GM18867 (cell line): ENCODE measurements at regions not wholly inside any gene's neighbourhood (a gene's known extent, or its start where the extent isn't known, plus 50 kb on each side); places are given as distances from the start of the nearest gene placed in this dataset.

Experiments
- ATAC-seq: cut with Tn5 transposase; IDR thresholded peaks from one replicate; pipeline ENCODE4 v1.9.1; 2021; ENCODE audit warnings: mild to moderate bottlenecking, moderate library complexity; ENCODE audit not compliant: unreplicated experiment

- ATAC-seq, result no peak
These were observed 274.9 kb downstream of the HAPSTR1 start for GRCh38 chr16:9366048-9366969.

DNA sequence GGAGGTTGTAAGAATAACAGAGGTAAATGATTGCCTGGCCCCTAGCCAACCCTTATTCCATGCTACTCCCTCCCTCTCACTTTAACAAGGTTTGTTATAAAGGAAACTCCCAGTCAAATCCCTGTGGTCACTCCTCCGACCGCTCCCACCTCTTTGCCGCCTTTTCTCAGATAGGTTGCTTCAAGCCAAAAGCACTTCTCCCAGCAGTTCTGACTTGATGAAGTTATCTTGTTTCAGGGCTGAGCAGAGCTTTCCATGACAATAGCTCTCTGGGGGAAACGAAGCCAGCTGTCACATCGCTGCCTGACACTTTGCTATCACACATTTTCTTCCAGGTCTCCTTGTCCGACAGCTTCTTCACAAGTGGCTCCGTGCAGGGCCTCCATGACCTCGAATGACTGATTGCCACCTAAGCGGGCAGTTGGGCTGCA is 278.6 kb downstream of the HAPSTR1 start:
- no peak for ATAC-seq

GRCh38 chr16:9371713-9372448 is 280.4 kb downstream of the HAPSTR1 start:
- ATAC-seq, result no peak

DNA sequence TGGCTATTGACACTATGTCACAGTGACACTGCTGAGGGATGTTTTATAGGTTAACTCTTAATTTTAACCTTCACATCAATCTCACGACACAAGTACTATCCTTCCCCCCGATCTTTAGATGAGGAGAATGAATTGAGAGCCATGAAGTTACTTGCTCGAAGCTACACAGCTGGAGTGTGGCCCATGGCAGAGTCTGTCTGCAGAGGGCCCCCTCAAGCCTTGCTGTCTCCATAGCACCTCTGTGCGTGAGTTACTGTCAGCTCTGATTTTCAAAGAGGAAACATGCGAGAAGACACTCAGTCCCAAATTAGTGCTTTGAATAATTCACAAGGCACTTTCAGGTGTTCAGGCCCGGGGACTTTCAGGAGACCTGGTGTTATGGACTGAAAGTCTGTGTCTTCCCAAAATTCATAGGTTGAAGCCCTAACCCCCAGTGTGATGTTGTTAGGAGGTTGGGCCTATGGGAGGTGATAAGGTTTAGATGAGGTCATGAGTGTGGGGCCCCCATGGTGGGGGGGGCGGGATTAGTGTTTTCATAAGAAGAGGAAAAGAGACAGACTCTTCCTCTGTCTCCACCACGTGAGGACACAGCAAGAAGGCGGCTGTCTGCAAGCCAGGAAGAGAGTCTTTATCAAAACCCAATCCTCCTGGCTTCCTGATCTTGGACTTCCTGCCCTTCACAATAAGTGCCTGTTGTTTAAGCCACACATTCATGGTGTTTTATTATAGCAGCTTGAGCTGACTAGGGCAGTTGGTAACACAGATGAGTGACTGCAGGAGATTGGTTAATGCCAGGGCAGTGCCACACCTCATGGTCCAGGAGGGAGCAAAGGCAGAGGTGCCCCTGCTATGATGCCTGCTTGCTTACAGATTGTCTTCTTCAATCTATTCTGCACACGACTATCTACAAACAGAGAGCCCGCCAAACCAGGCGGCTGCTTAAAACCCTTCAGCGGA is 281.8 kb downstream of the HAPSTR1 start:
- no peak for ATAC-seq

GRCh38 chr16:9374061-9374460 is 282.6 kb downstream of the HAPSTR1 start:
- ATAC-seq, result no peak

DNA sequence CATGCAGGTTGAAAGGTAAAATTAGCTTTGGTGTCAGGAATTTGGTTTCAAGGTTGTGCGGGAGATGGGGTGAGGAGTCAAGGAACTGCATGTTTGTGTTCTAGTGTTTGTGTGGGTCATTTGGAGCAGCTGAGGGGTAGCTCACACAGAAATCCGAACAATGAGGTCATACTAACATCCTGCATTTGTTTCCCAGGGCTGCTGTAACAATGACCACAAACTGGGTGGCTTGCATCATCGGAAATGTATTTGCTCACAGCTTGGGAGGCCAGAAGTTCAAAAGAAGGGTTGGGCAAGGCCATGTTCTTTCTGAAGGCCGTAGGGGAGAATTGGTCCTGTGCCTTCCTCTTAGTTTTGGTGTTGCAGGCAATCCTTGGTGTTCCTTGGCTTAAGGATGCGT is 287.4 kb downstream of the HAPSTR1 start:
- no peak for ATAC-seq

- no peak for ATAC-seq
These were observed 288.8 kb downstream of the HAPSTR1 start for GRCh38 chr16:9380221-9380620.

DNA sequence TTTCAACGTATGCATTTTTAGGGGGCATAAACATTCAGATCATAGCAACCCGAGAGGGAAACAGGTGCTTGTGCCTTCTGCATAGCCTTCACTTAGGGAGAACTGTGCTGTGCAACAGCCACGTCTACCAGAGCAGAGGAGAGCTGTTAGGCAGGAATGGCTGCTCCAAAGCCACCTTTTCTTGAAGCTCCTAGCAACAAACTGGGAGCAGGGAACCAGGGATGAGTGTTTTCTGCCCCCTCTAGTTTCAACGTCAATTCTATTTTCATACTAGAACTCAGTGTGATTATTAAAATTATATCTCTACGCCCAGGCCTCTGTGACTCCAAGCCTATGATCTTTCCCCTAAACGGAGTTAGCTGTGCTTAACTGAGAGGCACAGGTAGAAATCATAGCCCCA is 290.0 kb downstream of the HAPSTR1 start:
- ATAC-seq, result no peak

- no peak for ATAC-seq
These were observed 290.5 kb downstream of the HAPSTR1 start for GRCh38 chr16:9381905-9382304.

GRCh38 chr16:9383281-9383680 is 291.8 kb downstream of the HAPSTR1 start:
- no peak for ATAC-seq

DNA sequence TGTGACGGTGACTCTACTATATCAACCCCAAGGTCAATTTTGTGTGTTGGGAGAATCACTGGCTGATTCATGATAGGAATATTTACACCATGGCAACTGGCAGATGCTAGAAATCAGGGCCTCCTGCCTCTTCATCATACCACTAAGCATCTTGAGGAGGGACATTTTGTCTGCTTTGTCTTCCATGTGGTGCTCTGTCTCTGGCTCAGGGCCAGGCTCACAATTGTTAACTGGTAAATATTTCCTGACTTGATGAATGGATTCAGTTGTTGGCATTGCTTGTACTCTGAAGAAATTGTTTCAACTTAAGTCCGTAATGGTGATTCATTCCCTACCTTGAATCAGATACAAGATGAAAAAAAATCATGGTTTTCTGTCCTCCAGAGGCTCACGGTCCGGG is 292.7 kb downstream of the HAPSTR1 start:
- no peak for ATAC-seq

DNA sequence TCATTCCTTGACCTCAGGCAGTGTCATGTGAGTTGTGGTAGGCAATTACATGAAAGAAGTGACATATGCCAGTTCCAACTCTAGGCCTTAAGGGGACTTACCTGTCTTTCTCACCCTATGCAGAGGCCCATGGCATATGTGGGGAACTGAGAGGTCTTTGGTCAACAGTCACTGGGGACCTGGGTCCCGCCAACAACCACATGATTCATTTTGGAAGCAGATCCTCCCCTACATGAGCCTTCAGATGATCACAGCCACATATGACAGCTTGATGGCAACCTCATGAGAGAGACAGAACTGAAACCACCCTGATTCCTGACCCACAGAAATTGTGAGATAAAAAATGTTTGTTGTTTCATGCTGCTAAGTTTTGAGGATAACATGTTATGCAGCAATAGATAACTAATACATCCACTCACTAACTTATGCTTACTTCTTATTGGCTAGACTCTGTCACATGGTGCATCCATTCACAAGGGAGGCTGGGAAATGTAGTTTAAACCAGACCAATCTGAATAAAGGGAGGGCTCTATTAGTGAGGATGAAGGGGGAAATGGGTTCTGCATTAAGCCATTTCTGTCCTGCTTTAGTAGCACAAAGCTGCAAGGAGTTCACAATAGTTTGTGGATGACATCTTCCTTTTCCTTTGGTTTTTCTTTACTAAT is 298.2 kb downstream of the HAPSTR1 start:
- ATAC-seq, result no peak

- ATAC-seq, result no peak
These were observed 301.5 kb downstream of the HAPSTR1 start for GRCh38 chr16:9392956-9393355.

DNA sequence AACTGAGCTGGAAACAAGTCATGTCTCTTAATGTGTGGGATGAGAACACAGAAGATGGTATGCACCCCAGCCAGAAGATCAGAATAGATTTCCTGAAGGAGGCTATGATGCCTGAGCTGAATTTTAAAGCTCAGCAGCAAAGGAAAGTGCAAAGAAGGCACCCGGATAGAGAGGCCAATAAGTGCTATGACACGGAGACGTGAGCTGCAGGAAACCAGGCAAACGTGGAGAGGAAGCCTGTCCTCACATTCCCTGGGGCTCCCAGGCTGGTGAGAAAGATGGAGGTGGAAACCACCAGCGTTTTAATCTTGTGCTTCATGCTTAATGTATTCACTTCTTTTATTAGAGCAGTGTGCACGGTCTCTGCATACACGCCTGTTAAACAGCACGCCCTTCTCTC is 302.1 kb downstream of the HAPSTR1 start:
- no peak for ATAC-seq

- no peak for ATAC-seq
These were observed 304.5 kb downstream of the HAPSTR1 start for GRCh38 chr16:9395958-9396359.

- no peak for ATAC-seq
These were observed 308.1 kb downstream of the HAPSTR1 start for GRCh38 chr16:9399573-9399972.

DNA sequence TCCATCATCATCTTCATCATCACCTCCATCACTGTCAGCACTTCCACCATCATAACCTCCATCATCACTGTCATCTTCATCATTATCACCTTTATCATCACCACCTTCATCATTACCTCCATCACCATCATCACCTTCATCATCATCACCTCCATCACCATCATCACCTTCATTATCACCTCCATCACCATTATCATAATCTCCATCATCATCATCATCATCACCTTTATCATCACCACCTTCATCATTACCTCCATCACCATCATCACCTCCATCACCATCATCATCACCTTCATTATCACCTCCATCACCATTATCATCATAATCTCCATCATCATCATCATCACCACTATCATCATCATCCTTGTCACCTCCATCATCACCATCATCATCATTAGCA is 309.7 kb downstream of the HAPSTR1 start:
- ATAC-seq, result no peak

DNA sequence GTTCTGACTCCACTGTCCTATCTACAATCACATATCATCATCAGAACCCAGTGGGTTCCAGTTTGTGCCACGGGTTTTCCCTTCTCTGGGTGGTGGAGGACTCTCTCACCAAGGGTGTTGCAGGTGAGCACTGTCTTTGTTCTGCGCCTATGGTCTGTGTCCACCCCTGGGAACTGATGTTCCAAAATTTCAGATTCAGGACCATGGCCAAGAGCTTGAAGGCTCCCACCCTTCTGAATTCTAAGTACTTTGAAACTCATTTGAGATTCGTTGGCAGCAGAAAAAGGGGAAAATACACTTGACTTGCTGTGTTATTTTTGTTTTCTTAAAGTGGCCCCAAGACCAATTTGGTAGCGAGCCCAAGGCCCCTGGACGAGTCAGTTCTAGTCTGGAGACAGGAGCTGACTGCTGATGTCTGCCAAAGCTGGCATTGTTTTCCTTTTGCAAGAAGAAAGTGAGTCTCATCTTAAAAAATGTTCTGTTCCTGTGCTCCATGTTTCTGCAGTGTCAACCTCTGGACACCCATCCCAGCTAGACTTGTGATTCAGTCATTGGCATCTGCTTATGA is 310.9 kb downstream of the HAPSTR1 start:
- ATAC-seq, result no peak

DNA sequence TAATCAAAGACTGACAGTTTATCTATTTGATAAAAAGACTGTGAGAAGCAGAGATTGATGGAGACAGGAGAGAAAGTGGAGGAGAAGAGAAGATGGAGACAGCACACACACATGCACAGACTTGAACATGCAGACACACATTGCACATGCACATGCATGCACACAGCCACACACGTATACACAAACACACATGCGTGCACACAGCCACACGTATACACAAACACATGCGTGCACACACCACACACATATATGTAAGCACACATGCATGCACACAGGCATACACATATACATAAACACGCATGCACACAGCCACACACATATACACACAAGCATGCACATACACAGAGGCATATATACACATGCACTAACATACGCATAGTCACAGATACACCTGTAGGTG is 313.4 kb downstream of the HAPSTR1 start:
- no peak for ATAC-seq

GRCh38 chr16:9406038-9406712 is 314.7 kb downstream of the HAPSTR1 start:
- ATAC-seq, result no peak
